ENCODE measurements at regions not wholly inside any gene's neighbourhood (a gene's known extent, or its start where the extent isn't known, plus 50 kb on each side); places are given as distances from the start of the nearest gene placed in this dataset.

DNA sequence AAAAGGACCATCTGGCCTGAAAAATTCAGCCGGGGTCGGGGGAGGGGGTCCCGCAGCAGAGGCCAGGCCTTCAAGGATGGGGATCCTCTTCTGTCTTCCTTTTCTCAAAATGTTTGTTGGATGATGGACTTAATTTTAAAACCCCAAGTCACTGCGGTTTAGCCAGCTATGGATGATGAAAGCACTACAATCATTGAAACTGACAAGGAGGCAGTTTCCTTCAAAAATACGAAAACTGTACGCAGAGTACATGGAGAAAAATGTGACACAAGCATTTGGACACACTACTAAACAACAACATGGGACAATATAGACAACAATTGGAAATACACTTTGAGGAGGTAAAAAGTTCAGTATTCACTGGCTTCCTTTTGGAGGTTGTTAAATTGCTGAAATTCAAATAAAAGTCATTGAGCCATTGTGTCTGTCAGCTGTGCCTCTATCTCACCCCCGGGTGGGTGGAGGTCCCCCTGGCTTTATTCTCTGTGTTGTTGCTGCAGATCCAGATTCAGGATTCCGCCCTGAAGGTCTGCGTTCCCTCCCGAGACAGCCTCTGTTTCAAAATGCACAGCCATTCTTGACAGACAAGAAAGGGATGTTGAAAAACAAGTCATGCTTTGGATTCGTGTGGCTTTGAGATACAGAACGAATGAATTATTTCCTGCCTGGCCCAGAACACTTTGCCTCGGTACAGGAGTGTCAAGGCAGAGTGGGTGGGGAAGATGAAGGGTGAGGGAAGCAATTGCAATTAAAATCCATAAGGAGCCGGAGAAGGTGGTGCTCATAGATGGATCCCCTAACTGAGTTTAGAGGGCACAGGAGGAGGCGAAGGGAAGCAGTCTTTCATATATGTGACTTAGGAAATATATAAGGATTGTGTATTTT, 118.2 kb downstream of the TTLL2 start:
- H3K36me3 ChIP-seq (replicated peaks; ENCODE audit: control insufficient read depth, insufficient read depth, low read length), result no peaks in the 10 kb centered on the region
- no peak overlapping the region for H3K4me3 ChIP-seq (ENCODE audit: insufficient read depth, low read depth, low read length)
- no peaks in the 10 kb centered on the region for H3K27me3 ChIP-seq (ENCODE audit: control insufficient read depth, insufficient read depth, low read length)
- peak; percentile 49 for DNase-seq

- DNase-seq, result no peak
- no peaks in the 10 kb centered on the region for H3K27me3 ChIP-seq (ENCODE audit: control insufficient read depth, insufficient read depth, low read length)
- H3K4me3 ChIP-seq (ENCODE audit: insufficient read depth, low read depth, low read length), result no peak overlapping the region
- H3K36me3 ChIP-seq (replicated peaks; ENCODE audit: control insufficient read depth, insufficient read depth, low read length), result no peaks in the 10 kb centered on the region
Observed at GRCh38 chr6:167444602-167445346, 119.9 kb downstream of the TTLL2 start.

GRCh38 chr6:167445568-167445967, 120.7 kb downstream of the TTLL2 start:
- Histone ChIP-seq H3K27me3 (ENCODE audit: control insufficient read depth, insufficient read depth, low read length) (no peaks in the 10 kb centered on the region), H3K4me3 (ENCODE audit: insufficient read depth, low read depth, low read length) (no peak overlapping the region), H3K36me3 (replicated peaks; ENCODE audit: control insufficient read depth, insufficient read depth, low read length) (no peaks in the 10 kb centered on the region)
- no peak for DNase-seq

DNA sequence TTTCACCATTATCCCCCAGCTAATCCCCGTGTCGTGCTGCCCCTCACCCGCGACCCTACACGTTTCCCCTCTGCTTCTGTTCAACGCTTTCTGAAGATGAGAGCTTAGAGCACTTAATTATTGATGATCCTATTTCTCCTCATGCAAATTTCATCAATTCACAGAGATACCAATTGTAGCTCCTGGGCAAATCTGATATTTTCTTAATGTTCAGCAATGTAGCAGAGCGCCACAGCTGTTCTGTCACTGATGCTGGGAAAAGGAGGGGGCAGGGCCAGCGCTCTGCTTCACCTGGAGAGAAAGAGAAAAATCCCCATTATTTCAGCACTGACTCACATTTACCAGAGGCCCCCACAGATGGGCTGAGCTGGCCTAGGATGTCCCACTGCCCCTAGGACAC, 121.2 kb downstream of the TTLL2 start:
- Histone ChIP-seq H3K36me3 (replicated peaks; ENCODE audit: control insufficient read depth, insufficient read depth, low read length) (no peaks in the 10 kb centered on the region), H3K27me3 (ENCODE audit: control insufficient read depth, insufficient read depth, low read length) (no peaks in the 10 kb centered on the region), H3K4me3 (ENCODE audit: insufficient read depth, low read depth, low read length) (no peak overlapping the region)
- DNase-seq, result peak; percentile 33

GRCh38 chr6:167446971-167447370, 122.1 kb downstream of the TTLL2 start:
- Histone ChIP-seq H3K36me3 (replicated peaks; ENCODE audit: control insufficient read depth, insufficient read depth, low read length) (no peaks in the 10 kb centered on the region), H3K4me3 (ENCODE audit: insufficient read depth, low read depth, low read length) (no peak overlapping the region), H3K27me3 (ENCODE audit: control insufficient read depth, insufficient read depth, low read length) (no peaks in the 10 kb centered on the region)
- DNase-seq, result no peak

GRCh38 chr6:167448378-167448777, 123.5 kb downstream of the TTLL2 start:
- Histone ChIP-seq H3K36me3 (replicated peaks; ENCODE audit: control insufficient read depth, insufficient read depth, low read length) (no peaks in the 10 kb centered on the region), H3K27me3 (ENCODE audit: control insufficient read depth, insufficient read depth, low read length) (no peaks in the 10 kb centered on the region)
- no peak for DNase-seq

GRCh38 chr6:167449094-167449861, 124.4 kb downstream of the TTLL2 start:
- no peaks in the 10 kb centered on the region for H3K27me3 ChIP-seq (ENCODE audit: control insufficient read depth, insufficient read depth, low read length)
- no peak overlapping the region for H3K4me3 ChIP-seq (ENCODE audit: insufficient read depth, low read depth, low read length)
- no peaks in the 10 kb centered on the region for H3K36me3 ChIP-seq (replicated peaks; ENCODE audit: control insufficient read depth, insufficient read depth, low read length)
- no peak for DNase-seq

More at GRCh38 chr6:167448378-167448777, 123.5 kb downstream of the TTLL2 start:
- H3K4me3 ChIP-seq (ENCODE audit: insufficient read depth, low read depth, low read length), result no peak overlapping the region

- Histone ChIP-seq H3K27me3 (ENCODE audit: control insufficient read depth, insufficient read depth, low read length) (no peaks in the 10 kb centered on the region), H3K4me3 (ENCODE audit: insufficient read depth, low read depth, low read length) (no peak overlapping the region), H3K36me3 (replicated peaks; ENCODE audit: control insufficient read depth, insufficient read depth, low read length) (no peaks in the 10 kb centered on the region)
- DNase-seq, result no peak
Observed at GRCh38 chr6:167450626-167451025, 125.7 kb downstream of the TTLL2 start.

GRCh38 chr6:167452338-167453081, 127.6 kb downstream of the TTLL2 start:
- DNase-seq, result no peak
- no peaks in the 10 kb centered on the region for H3K27me3 ChIP-seq (ENCODE audit: control insufficient read depth, insufficient read depth, low read length)
- no peak overlapping the region for H3K4me3 ChIP-seq (ENCODE audit: insufficient read depth, low read depth, low read length)
- no peaks in the 10 kb centered on the region for H3K36me3 ChIP-seq (replicated peaks; ENCODE audit: control insufficient read depth, insufficient read depth, low read length)

DNA sequence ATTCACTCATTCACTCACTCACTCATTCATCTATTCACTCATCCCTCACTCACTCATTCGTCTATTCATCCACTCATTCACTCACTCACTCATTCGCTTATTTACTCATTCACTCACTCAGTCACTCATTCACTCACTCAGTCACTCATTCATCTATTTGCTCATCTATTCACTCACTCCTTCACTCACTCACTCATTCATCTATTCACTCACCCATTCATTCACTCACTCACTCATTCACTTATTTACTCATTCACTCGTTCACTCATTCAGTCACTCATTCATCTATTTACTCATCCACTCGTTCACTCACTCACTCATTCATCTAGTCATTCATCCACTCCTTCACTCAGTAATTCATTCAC, 128.2 kb downstream of the TTLL2 start:
- H3K27me3 ChIP-seq (ENCODE audit: control insufficient read depth, insufficient read depth, low read length), result no peaks in the 10 kb centered on the region
- no peak for DNase-seq
- no peak overlapping the region for H3K4me3 ChIP-seq (ENCODE audit: insufficient read depth, low read depth, low read length)
- H3K36me3 ChIP-seq (replicated peaks; ENCODE audit: control insufficient read depth, insufficient read depth, low read length), result no peaks in the 10 kb centered on the region

- no peak overlapping the region for H3K4me3 ChIP-seq (ENCODE audit: insufficient read depth, low read depth, low read length)
- no peaks in the 10 kb centered on the region for H3K27me3 ChIP-seq (ENCODE audit: control insufficient read depth, insufficient read depth, low read length)
- DNase-seq, result no peak
- H3K36me3 ChIP-seq (replicated peaks; ENCODE audit: control insufficient read depth, insufficient read depth, low read length), result no peaks in the 10 kb centered on the region
Observed at GRCh38 chr6:167454003-167454402, 129.1 kb downstream of the TTLL2 start.

DNA sequence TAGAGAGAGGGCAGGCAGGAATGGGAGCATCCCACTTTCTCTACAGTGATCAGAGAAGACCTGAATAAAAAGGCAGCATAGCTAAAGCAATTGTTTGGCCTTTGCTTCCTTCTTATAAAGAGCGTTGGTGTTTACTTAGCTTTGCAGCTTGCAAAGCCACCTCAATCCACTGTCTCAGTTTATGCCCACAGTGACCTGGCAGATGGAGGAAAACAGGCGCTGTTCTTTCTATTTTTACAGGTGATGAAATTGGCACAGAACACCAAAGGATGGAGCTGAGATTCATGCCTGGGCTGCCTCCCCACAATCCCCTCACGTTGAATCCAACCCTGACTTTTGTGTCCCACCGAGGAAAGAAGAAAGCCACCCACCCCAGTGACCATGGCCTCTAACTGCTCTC, 130.5 kb downstream of the TTLL2 start:
- no peak for DNase-seq
- Histone ChIP-seq H3K4me3 (ENCODE audit: insufficient read depth, low read depth, low read length) (no peak overlapping the region), H3K36me3 (replicated peaks; ENCODE audit: control insufficient read depth, insufficient read depth, low read length) (no peaks in the 10 kb centered on the region), H3K27me3 (ENCODE audit: control insufficient read depth, insufficient read depth, low read length) (no peaks in the 10 kb centered on the region)

- no peaks in the 10 kb centered on the region for H3K36me3 ChIP-seq (replicated peaks; ENCODE audit: control insufficient read depth, insufficient read depth, low read length)
- no peaks in the 10 kb centered on the region for H3K27me3 ChIP-seq (ENCODE audit: control insufficient read depth, insufficient read depth, low read length)
- no peak overlapping the region for H3K4me3 ChIP-seq (ENCODE audit: insufficient read depth, low read depth, low read length)
- no peak for DNase-seq
Observed at GRCh38 chr6:167462514-167463312, 137.8 kb downstream of the TTLL2 start.
